HEK293 (cell line): ENCODE measurements at regions not wholly inside any gene's neighbourhood (a gene's known extent, or its start where the extent isn't known, plus 50 kb on each side); places are given as distances from the start of the nearest gene placed in this dataset.

Source experiments
- CTCF ChIA-PET: fragments of 350-600 bp; formaldehyde crosslinking; extraction: SDS; loops from one replicate; lab custom pipeline; 2021; ENCODE audit warnings: antibody characterized with exemption; lab: Yijun Ruan, JAX
- POLR2A ChIA-PET: fragments of 300-600 bp; formaldehyde crosslinking; extraction: SDS; loops from one replicate; lab custom pipeline; 2020; ENCODE audit warnings: antibody characterized with exemption, inconsistent platforms; lab: Yijun Ruan, JAX
- H3K27ac ChIP-seq: fragments of 200-500 bp; sonication (Bioruptor generic); 2 replicates; pipeline ENCODE4 v1.5.1; 2014; ENCODE audit warnings: low read depth, low read length, control low read depth, inconsistent platforms; ENCODE audit errors: extremely low read depth
- H3K36me3 ChIP-seq, 2 experiments: fragments of 200-500 bp in 1 of 2; sonication (Bioruptor generic) in 1 of 2; 1 replicate in 1 of 2; 2 replicates in 1 of 2; pipeline ENCODE4 v1.5.1; 2014 to 2017; ENCODE audit warnings: inconsistent platforms in 2 of 2, low read length in 2 of 2; ENCODE audit not compliant: control insufficient read depth in 2 of 2, insufficient read depth in 1 of 2
- H3K4me1 ChIP-seq: fragments of 200-500 bp; sonication (Bioruptor generic); 2 replicates; pipeline ENCODE4 v1.5.1; 2014; ENCODE audit warnings: mild to moderate bottlenecking, low read length, inconsistent platforms; ENCODE audit not compliant: control insufficient read depth, insufficient read depth
- H3K4me3 ChIP-seq: 2 replicates; pipeline ENCODE4 v1.5.1; 2011; ENCODE audit warnings: low read depth, mild to moderate bottlenecking, control low read depth, low read length, moderate library complexity
- H3K9me3 ChIP-seq: fragments of 200-500 bp; sonication (Bioruptor generic); 2 replicates; pipeline ENCODE4 v1.5.1; 2014; ENCODE audit warnings: low read depth, low read length, inconsistent platforms; ENCODE audit not compliant: control insufficient read depth, insufficient read depth
- BCL11B ChIP-seq: fragments of 450-650 bp; formaldehyde crosslinking; IDR thresholded peaks from 2 replicates; pipeline ENCODE4 v1.5.1; 2016; ENCODE audit warnings: low read depth, missing biosample characterization, missing genetic modification characterization
- GFI1B ChIP-seq: fragments of 450-650 bp; formaldehyde crosslinking; IDR thresholded peaks from 2 replicates; pipeline ENCODE4 v1.5.1; 2016; ENCODE audit warnings: missing biosample characterization, missing genetic modification characterization
- GLI2 ChIP-seq: fragments of 450-650 bp; formaldehyde crosslinking; IDR thresholded peaks from 2 replicates; pipeline ENCODE4; 2017; ENCODE audit warnings: missing biosample characterization, missing genetic modification characterization, low read depth, borderline replicate concordance
- KLF1 ChIP-seq: fragments of 450-650 bp; formaldehyde crosslinking; IDR thresholded peaks from 2 replicates; pipeline ENCODE4 v1.5.1; 2016; ENCODE audit warnings: missing biosample characterization, missing genetic modification characterization
- MYNN ChIP-seq: fragments of 450-650 bp; formaldehyde crosslinking; IDR thresholded peaks from 2 replicates; pipeline ENCODE4 v1.5.1; 2016; ENCODE audit warnings: missing biosample characterization, missing genetic modification characterization, borderline replicate concordance
- PRDM1 ChIP-seq: fragments of 450-650 bp; formaldehyde crosslinking; IDR thresholded peaks from 2 replicates; pipeline ENCODE4; 2016; ENCODE audit warnings: missing biosample characterization, missing genetic modification characterization
- REPIN1 ChIP-seq: fragments of 450-650 bp; formaldehyde crosslinking; IDR thresholded peaks from 2 replicates; pipeline ENCODE4 v1.5.1; 2017; ENCODE audit warnings: missing biosample characterization, missing genetic modification characterization, low read depth
- ZBTB1 ChIP-seq: fragments of 450-650 bp; formaldehyde crosslinking; IDR thresholded peaks from 2 replicates; pipeline ENCODE4 v1.5.1; 2016; ENCODE audit warnings: missing biosample characterization, missing genetic modification characterization
- ZBTB48 ChIP-seq: fragments of 450-650 bp; formaldehyde crosslinking; IDR thresholded peaks from 2 replicates; pipeline ENCODE4 v1.5.1; 2016; ENCODE audit warnings: missing biosample characterization, missing genetic modification characterization
- ZNF19 ChIP-seq: fragments of 450-650 bp; formaldehyde crosslinking; IDR thresholded peaks from 2 replicates; pipeline ENCODE4; 2016; ENCODE audit warnings: missing biosample characterization, missing genetic modification characterization, low read depth
- ZNF202 ChIP-seq: fragments of 450-650 bp; formaldehyde crosslinking; IDR thresholded peaks from 2 replicates; pipeline ENCODE4 v1.5.1; 2016; ENCODE audit warnings: missing biosample characterization, missing genetic modification characterization, borderline replicate concordance
- ZNF211 ChIP-seq: fragments of 450-650 bp; formaldehyde crosslinking; IDR thresholded peaks from 2 replicates; pipeline ENCODE4 v1.5.1; 2016; ENCODE audit warnings: low read depth, missing biosample characterization, missing genetic modification characterization
- ZNF239 ChIP-seq: fragments of 450-650 bp; formaldehyde crosslinking; IDR thresholded peaks from 2 replicates; pipeline ENCODE4 v1.5.1; 2016; ENCODE audit warnings: missing biosample characterization, missing genetic modification characterization
- ZNF24 ChIP-seq: fragments of 450-650 bp; formaldehyde crosslinking; IDR thresholded peaks from 2 replicates; pipeline ENCODE4 v1.5.1; 2016; ENCODE audit warnings: missing biosample characterization, missing genetic modification characterization
- ZNF266 ChIP-seq: fragments of 450-650 bp; formaldehyde crosslinking; IDR thresholded peaks from 2 replicates; pipeline ENCODE4 v1.5.1; 2016; ENCODE audit warnings: missing biosample characterization, missing genetic modification characterization, low read depth
- ZNF394 ChIP-seq: fragments of 450-650 bp; formaldehyde crosslinking; IDR thresholded peaks from 2 replicates; pipeline ENCODE4 v1.5.1; 2016; ENCODE audit warnings: missing biosample characterization, missing genetic modification characterization, mild to moderate bottlenecking, moderate library complexity, borderline replicate concordance
- ZNF510 ChIP-seq: fragments of 450-650 bp; formaldehyde crosslinking; IDR thresholded peaks from 2 replicates; pipeline ENCODE4 v1.5.1; 2018; ENCODE audit warnings: mild to moderate bottlenecking, missing genetic modification characterization, missing biosample characterization; ENCODE audit not compliant: insufficient replicate concordance
- ZNF555 ChIP-seq: fragments of 450-650 bp; formaldehyde crosslinking; conservative IDR thresholded peaks from 2 replicates; pipeline ENCODE4 v1.5.1; 2017; ENCODE audit warnings: missing biosample characterization, mild to moderate bottlenecking, missing genetic modification characterization, inconsistent platforms
- ZNF624 ChIP-seq: fragments of 450-650 bp; formaldehyde crosslinking; IDR thresholded peaks from 2 replicates; pipeline ENCODE4 v1.5.1; 2017; ENCODE audit warnings: missing biosample characterization, missing genetic modification characterization
- ZNF830 ChIP-seq: fragments of 450-650 bp; IDR thresholded peaks from 2 replicates; pipeline ENCODE4 v1.5.0; 2018; ENCODE audit warnings: missing biosample characterization, missing genetic modification characterization, low read depth, mild to moderate bottlenecking, moderate library complexity
- TF ChIP-seq, protein P1 (sequence below): fragments of 450-650 bp; formaldehyde crosslinking; IDR thresholded peaks from 2 replicates; pipeline ENCODE4 v1.5.1; 2016; ENCODE audit warnings: missing biosample characterization, missing genetic modification characterization
- TF ChIP-seq, protein P2 (sequence below): fragments of 450-650 bp; formaldehyde crosslinking; IDR thresholded peaks from 2 replicates; pipeline ENCODE4 v1.5.1; 2016; ENCODE audit warnings: missing biosample characterization, missing genetic modification characterization
- TF ChIP-seq, protein P3 (sequence below): fragments of 450-650 bp; formaldehyde crosslinking; IDR thresholded peaks from 2 replicates; pipeline ENCODE4 v1.5.1; 2016; ENCODE audit warnings: missing biosample characterization, missing genetic modification characterization

DNA sequence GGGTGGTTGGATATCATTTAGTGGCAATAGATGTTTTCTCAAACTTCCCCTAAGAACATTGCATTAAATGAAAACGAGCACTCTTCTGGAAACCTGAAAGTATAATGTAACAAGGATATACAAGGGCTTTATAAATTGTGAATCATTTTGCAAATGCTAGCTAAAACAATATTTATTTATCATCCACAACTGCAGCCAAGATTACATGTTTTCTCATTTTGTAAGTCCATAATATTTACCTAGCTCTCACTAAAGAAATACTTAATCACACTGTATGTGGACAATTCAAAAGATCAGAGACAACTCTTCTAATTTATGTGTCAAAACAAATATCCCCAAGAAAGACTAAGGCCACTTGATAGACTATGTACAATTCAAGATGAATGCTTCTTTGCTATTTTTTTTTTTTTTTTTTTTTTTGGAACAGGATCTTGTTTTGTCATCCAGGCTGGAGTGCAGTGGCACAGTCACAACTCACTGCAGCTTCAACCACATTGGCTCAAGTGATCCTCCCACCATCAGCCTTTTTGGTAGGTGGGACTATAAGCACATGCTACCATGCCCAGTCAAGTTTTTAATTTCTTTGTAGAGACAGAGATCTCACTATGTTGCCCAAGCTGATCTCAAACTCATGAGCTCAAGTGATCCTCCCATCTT is 427.7 kb upstream of the THBS1 start:
- Histone ChIP-seq H3K4me1 (no peaks in the 10 kb centered on the region), H3K36me3 (no peaks in the 10 kb centered on the region), H3K9me3 (no peaks in the 10 kb centered on the region), H3K4me3 (no peak overlapping the region), H3K27ac (no peak overlapping the region)
- no peak for TF ChIP-seq ZNF555
- TF ChIP-seq GFI1B = no peak
- TF ChIP-seq, protein P1, sequence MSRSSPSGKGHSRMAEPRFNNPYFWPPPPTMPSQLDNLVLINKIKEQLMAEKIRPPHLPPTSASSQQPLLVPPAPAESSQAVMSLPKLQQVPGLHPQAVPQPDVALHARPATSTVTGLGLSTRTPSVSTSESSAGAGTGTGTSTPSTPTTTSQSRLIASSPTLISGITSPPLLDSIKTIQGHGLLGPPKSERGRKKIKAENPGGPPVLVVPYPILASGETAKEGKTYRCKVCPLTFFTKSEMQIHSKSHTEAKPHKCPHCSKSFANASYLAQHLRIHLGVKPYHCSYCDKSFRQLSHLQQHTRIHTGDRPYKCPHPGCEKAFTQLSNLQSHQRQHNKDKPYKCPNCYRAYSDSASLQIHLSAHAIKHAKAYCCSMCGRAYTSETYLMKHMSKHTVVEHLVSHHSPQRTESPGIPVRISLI (tag by site-specific recombination) = no peak
- TF ChIP-seq ZNF24 (tag by site-specific recombination) = no peak
- TF ChIP-seq ZNF624 = no peak
- TF ChIP-seq ZNF19 (tag by site-specific recombination) = no peak
- TF ChIP-seq PRDM1 (tag by site-specific recombination) = no peak
- TF ChIP-seq, protein P2, sequence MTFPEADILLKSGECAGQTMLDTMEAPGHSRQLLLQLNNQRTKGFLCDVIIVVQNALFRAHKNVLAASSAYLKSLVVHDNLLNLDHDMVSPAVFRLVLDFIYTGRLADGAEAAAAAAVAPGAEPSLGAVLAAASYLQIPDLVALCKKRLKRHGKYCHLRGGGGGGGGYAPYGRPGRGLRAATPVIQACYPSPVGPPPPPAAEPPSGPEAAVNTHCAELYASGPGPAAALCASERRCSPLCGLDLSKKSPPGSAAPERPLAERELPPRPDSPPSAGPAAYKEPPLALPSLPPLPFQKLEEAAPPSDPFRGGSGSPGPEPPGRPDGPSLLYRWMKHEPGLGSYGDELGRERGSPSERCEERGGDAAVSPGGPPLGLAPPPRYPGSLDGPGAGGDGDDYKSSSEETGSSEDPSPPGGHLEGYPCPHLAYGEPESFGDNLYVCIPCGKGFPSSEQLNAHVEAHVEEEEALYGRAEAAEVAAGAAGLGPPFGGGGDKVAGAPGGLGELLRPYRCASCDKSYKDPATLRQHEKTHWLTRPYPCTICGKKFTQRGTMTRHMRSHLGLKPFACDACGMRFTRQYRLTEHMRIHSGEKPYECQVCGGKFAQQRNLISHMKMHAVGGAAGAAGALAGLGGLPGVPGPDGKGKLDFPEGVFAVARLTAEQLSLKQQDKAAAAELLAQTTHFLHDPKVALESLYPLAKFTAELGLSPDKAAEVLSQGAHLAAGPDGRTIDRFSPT (tag by site-specific recombination) = no peak
- TF ChIP-seq ZNF394 (tag by site-specific recombination) = no peak
- no peak for TF ChIP-seq ZNF830 (tag by site-specific recombination)
- POLR2A ChIA-PET = no interaction called here
- CTCF ChIA-PET = interaction anchor here (0.6 to 0.8 kb wide), 3 partner anchors 79 to 430 kb away, joined by 3 read pairs; no protein-coding TSS in a partner anchor

DNA sequence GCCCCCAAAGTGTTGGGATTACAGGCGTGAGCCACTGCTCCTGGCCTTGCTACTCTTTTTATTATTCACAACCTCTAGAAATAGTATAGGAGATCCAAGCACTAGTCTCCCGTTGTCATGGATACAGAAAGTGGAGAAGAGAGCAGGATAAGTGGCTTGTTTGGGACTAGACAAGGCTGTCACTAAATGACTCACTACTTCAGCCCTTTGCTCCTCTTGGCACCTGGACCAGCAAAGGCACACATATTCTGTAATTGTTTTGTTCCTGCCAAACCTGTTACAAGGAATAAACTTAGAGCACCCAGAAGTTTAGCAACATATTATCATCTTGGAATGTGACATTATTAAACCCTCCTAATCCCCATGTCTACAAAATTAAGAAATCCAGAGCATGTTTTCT is 427.2 kb upstream of the THBS1 start:
- Histone ChIP-seq H3K36me3 (no peaks in the 10 kb centered on the region), H3K9me3 (no peaks in the 10 kb centered on the region), H3K27ac (no peak overlapping the region), H3K4me1 (no peaks in the 10 kb centered on the region), H3K4me3 (no peak overlapping the region)
- CTCF ChIA-PET = interaction anchor here (0.5 to 0.8 kb wide), 2 partner anchors 209 to 383 kb away, joined by 3 read pairs; no protein-coding TSS in a partner anchor
- TF ChIP-seq, protein P3, sequence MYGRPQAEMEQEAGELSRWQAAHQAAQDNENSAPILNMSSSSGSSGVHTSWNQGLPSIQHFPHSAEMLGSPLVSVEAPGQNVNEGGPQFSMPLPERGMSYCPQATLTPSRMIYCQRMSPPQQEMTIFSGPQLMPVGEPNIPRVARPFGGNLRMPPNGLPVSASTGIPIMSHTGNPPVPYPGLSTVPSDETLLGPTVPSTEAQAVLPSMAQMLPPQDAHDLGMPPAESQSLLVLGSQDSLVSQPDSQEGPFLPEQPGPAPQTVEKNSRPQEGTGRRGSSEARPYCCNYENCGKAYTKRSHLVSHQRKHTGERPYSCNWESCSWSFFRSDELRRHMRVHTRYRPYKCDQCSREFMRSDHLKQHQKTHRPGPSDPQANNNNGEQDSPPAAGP (tag by site-specific recombination) = no peak
- TF ChIP-seq KLF1 (tag by site-specific recombination) (no peak), BCL11B (tag by site-specific recombination) (no peak), ZNF211 (no peak), ZNF510 (tag by site-specific recombination) (no peak), ZBTB48 (tag by site-specific recombination) (no peak), ZNF19 (tag by site-specific recombination) (no peak), ZBTB1 (tag by site-specific recombination) (no peak), ZNF202 (no peak), ZNF266 (tag by site-specific recombination) (no peak), ZNF239 (tag by site-specific recombination) (no peak), MYNN (tag by site-specific recombination) (no peak), GLI2 (tag by site-specific recombination) (no peak), REPIN1 (no peak)
- TF ChIP-seq, protein P2 (tag by site-specific recombination) = no peak
- POLR2A ChIA-PET = no interaction called here
